22Rv1 (cell line): ENCODE measurements at regions not wholly inside any gene's neighbourhood (a gene's known extent, or its start where the extent isn't known, plus 50 kb on each side); places are given as distances from the start of the nearest gene placed in this dataset.
"Not testable (repeated sequence)": the region's sequence is repeated elsewhere in the genome, so short reads cannot be mapped to it uniquely, and the experiment has no call there.

Experiments
- H3K27ac ChIP-seq: fragments of 450-650 bp; 2 replicates; pipeline ENCODE4 v1.5.1; 2017
- ZFX ChIP-seq: fragments of 450-650 bp; IDR thresholded peaks from 2 replicates; pipeline ENCODE4 v1.6.1; 2017; ENCODE audit warnings: antibody characterized with exemption, borderline replicate concordance
- TF ChIP-seq, protein P1 (sequence below): fragments of 450-650 bp; IDR thresholded peaks from 2 replicates; pipeline ENCODE4 v1.5.1; 2017; ENCODE audit warnings: mild to moderate bottlenecking

DNA sequence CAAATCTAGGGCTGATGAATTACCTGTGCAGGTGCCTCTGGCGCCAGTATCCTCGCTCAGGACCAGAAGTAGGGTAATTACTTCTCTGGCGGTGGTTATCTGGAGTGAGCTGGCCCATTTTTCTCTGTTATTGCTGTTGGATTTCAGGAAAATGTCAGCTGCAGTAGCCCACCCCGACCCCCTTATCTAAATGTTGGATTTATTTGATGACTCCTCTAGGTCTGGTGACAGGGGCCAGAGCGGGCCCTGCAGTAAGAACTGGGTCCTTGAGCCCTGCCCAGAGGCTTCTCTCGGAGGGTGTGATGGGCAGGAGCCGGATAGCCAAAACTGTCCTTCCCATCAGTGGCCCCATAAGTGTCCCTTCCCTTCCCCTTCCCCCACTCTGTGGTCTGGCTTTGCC lies 384.3 kb downstream of the PTPRU start:
- no peak overlapping the region for H3K27ac ChIP-seq
- TF ChIP-seq, protein P1, sequence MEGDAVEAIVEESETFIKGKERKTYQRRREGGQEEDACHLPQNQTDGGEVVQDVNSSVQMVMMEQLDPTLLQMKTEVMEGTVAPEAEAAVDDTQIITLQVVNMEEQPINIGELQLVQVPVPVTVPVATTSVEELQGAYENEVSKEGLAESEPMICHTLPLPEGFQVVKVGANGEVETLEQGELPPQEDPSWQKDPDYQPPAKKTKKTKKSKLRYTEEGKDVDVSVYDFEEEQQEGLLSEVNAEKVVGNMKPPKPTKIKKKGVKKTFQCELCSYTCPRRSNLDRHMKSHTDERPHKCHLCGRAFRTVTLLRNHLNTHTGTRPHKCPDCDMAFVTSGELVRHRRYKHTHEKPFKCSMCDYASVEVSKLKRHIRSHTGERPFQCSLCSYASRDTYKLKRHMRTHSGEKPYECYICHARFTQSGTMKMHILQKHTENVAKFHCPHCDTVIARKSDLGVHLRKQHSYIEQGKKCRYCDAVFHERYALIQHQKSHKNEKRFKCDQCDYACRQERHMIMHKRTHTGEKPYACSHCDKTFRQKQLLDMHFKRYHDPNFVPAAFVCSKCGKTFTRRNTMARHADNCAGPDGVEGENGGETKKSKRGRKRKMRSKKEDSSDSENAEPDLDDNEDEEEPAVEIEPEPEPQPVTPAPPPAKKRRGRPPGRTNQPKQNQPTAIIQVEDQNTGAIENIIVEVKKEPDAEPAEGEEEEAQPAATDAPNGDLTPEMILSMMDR = no peak
- TF ChIP-seq ZFX = no peak

DNA sequence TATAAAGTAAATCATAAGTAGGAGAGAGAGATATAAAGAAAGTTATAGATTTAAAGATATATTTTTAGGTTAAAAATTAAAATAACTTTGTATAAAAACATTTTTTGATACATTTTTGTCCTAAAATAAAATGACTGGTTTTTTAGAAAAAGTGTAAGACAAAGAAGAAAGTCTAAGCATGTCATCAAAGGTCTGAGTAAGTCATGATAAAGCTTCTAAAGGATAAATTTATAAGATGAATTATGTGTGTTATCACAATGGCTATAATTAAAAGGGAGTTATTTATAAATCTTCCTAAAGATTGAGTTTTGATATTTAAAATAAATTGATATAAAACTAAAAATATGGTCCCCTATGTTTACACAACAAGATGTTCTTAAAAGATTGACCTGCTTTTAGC lies 370.9 kb downstream of the PTPRU start:
- no peak overlapping the region for H3K27ac ChIP-seq
- TF ChIP-seq, protein P1 = no peak
- TF ChIP-seq ZFX = no peak

DNA sequence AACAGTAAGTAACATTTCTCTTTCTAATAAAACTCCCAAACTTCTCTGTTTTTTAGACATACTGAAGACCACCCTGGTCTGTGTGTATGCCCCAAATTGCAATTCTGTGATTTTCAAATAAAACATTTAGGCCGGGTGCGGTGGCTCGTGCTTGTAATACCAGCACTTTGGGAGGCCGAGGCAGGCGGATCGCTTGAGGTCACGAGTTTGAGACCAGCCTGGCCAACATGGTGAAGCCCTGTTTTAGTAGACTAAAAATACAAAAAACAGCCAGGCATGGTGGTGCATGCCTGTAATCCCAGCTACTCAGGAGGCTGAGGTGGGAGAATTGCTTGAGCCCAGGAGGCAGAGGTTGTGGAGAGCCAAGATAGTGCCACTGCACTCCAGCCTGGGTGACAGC lies 368.5 kb downstream of the PTPRU start:
- not testable (repeated sequence) for H3K27ac ChIP-seq

DNA sequence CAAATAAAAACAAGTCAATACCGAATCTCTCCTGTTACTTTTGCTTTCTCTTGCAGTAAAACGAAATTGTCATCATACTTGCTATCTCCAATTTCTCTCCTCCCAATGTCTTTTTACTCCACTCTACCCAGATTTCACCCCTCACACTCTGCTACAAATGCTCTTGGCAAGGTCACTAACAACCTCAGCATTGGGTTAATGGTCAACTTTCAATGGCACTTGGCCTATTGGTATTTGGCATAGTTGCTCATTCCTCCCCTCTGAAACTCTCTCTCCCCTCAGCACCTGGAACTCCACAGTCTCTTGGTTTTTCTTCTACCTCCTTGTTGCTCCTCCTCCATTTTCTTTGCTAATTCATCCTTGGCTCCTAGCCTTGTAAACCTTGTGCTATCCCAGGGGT lies 367.3 kb downstream of the PTPRU start:
- TF ChIP-seq, protein P1 = no peak
- H3K27ac ChIP-seq = no peak overlapping the region

DNA sequence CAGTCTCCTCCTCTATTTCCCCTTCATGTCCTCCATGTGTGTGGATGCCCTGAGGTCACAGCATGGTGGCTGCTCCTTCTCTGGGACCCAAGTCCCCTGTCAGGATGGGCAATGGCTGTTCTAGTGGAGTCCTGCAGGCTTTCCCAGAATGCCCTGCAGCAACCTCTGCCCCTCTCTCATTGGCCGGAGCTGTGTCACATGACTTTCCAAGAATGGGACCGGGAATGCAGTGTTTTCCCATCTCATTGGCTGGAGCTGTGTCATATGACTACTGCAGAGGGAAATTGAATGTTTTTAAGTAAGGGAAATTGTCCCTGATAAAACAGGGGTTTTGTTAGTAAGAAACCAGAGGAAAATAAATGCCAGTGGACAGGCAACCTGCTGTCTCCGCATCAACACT lies 365.9 kb downstream of the PTPRU start:
- TF ChIP-seq ZFX = no peak
- TF ChIP-seq, protein P1 = no peak
- no peak overlapping the region for H3K27ac ChIP-seq

DNA sequence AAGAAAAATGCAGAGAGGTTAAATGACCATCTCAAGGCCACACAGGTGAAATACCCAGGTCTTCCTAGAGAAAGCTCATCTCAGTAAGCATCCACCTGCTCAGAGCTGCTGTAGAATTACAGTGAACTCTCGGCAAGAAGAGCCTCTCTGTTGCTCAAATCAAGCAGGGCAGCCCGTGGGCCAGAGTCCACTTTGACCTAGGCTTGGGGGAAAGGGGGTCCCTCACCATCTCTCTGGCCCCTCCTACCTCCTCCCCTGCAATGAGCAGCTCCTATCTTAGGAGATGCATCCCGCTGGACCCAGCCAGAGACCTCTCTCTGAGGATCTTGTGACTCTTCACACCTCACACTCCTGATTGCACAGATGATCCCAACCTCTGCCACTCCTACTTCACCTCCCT lies 364.7 kb downstream of the PTPRU start:
- no peak overlapping the region for H3K27ac ChIP-seq
- TF ChIP-seq, protein P1 = no peak
- TF ChIP-seq ZFX = no peak

DNA sequence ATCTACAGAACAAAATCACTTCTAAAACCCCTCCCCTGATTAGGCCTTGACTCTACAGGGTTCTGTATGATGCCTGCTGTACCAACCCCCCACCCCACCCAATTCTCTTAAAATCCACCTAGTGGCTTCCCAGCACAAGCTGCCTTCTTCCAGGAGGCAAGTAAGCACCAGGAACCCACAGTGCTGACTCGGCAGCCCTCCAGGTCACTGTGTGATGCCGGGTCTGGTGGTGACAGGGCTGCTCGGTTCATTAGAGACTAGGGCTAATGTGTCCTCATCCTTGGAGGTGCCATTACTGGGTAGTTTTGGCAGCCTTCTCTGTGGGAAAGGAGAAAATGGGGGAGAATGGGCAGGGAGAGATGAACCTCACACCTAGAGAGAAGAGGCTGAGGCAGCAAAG lies 363.5 kb downstream of the PTPRU start:
- no peak overlapping the region for H3K27ac ChIP-seq
- TF ChIP-seq ZFX = no peak
- TF ChIP-seq, protein P1 = no peak

DNA sequence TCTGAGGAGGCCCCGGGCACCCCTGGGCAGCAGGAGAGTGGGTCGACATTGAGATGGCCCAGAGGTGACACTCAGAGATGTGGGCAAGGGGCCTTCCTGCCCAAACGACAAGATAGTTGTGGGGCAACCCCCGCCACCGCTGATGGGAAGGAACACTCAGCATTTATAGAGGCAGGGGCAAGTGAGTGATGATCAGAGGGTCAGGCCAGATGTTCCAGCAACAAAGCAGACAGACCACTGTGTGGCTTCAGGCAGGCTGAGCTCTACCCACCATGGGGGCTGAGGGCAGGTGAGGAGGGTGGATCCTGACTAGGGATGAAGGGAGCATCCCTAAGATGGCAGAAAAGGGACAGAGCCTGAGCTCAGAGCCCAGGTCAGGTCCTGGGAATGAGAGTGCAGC lies 362.7 kb downstream of the PTPRU start:
- TF ChIP-seq ZFX = no peak
- TF ChIP-seq, protein P1 = no peak
- no peak overlapping the region for H3K27ac ChIP-seq
